Smooth muscle cell (in vitro differentiated cells): ENCODE measurements at regions not wholly inside any gene's neighbourhood (a gene's known extent, or its start where the extent isn't known, plus 50 kb on each side); places are given as distances from the start of the nearest gene placed in this dataset.

Experiments used
- DNase-seq: peaks from one replicate; lab custom pipeline; 2025; ENCODE audit not compliant: unreplicated experiment; lab: John Stamatoyannopoulos, UW
- H2AFZ ChIP-seq: fragments of 200-600 bp; sonication (generic); 2 replicates; pipeline ENCODE4 v1.6.0; 2016; ENCODE audit warnings: antibody characterized with exemption, low read depth, mild to moderate bottlenecking
- H3F3A ChIP-seq: fragments of 200-600 bp; sonication (generic); 2 replicates; pipeline ENCODE4 v1.6.0; 2017; ENCODE audit warnings: antibody characterized with exemption, low read depth
- H3K27ac ChIP-seq: fragments of 200-600 bp; sonication (generic); 2 replicates; pipeline ENCODE4 v1.5.1; 2016; ENCODE audit warnings: low read depth, mild to moderate bottlenecking
- H3K27me3 ChIP-seq: fragments of 200-600 bp; sonication (generic); 2 replicates; pipeline ENCODE4 v1.6.1; 2016; ENCODE audit warnings: low read depth, mild to moderate bottlenecking
- H3K36me3 ChIP-seq: fragments of 200-600 bp; sonication (generic); 2 replicates; pipeline ENCODE4 v1.5.1; 2016; ENCODE audit warnings: low read depth
- H3K4me1 ChIP-seq: fragments of 200-600 bp; sonication (generic); 2 replicates; pipeline ENCODE4 v1.5.1; 2016; ENCODE audit warnings: low read depth
- H3K4me2 ChIP-seq: fragments of 200-600 bp; sonication (generic); 2 replicates; pipeline ENCODE4 v1.6.0; 2016; ENCODE audit warnings: mild to moderate bottlenecking
- H3K4me3 ChIP-seq: fragments of 200-600 bp; sonication (generic); 2 replicates; pipeline ENCODE4 v1.5.1; 2016; ENCODE audit warnings: mild to moderate bottlenecking
- H3K79me2 ChIP-seq: fragments of 200-600 bp; sonication (generic); 2 replicates; pipeline ENCODE4 v1.6.0; 2016; ENCODE audit warnings: low read depth, mild to moderate bottlenecking
- H3K9ac ChIP-seq: fragments of 200-600 bp; sonication (generic); 2 replicates; pipeline ENCODE4 v1.6.0; 2016; ENCODE audit warnings: low read depth
- H3K9me3 ChIP-seq: fragments of 200-600 bp; sonication (generic); replicated peaks from 2 replicates; pipeline ENCODE4 v1.5.1; 2016; ENCODE audit warnings: low read depth
- H4K20me1 ChIP-seq: fragments of 200-600 bp; sonication (generic); 2 replicates; pipeline ENCODE4 v1.6.0; 2016; ENCODE audit warnings: low read depth
- WGBS: methylation state at CpG from one replicate; pipeline ENCODE4 v1.1.7; 2016; ENCODE audit warnings: low lambda C conversion rate; 5-methylcytosine and 5-hydroxymethylcytosine counted together
- TF ChIP-seq, protein P1 (sequence below): fragments of 200-600 bp; sonication (generic); IDR thresholded peaks from 2 replicates; pipeline ENCODE4 v1.5.1; 2017; ENCODE audit warnings: borderline replicate concordance, mild to moderate bottlenecking, antibody characterized with exemption; ENCODE audit not compliant: insufficient read depth, poor library complexity, severe bottlenecking

DNA sequence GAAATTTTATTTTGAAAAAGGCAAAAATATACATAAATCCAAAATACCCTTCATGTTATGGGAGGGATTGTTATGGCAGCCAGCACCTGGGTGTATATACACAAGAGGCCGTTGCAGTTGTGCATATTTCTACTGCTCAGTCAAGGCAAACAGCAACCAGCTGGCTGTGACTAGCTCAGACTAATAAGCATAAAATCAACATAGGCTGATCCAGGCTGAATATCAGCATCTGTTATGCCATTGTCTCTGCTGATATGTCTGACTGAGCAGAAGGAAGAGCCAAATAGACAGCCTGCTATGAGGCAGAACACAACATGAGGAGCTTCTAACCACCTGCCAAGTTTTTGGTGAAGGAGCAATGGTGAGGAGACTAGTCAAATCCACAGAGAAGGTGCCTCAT lies 457.5 kb upstream of the ALCAM start:
- Histone ChIP-seq H3K9ac (no peak overlapping the region), H3K4me2 (peak overlapping the region; percentile 38), H3K4me3 (no peak overlapping the region), H3K36me3 (no peaks in the 10 kb centered on the region), H4K20me1 (no peaks in the 10 kb centered on the region), H3K27me3 (no peaks in the 10 kb centered on the region), H3K9me3 (no peaks in the 10 kb centered on the region), H3F3A (no peaks in the 10 kb centered on the region), H3K79me2 (no peaks in the 10 kb centered on the region), H3K4me1 (peaks cover 10% of the 10 kb centered on the region), H3K27ac (peak overlapping the region; percentile 43), H2AFZ (no peak overlapping the region)
- WGBS = 33% methylated on average over 1 of the region's 1 CpG
- TF ChIP-seq, protein P1, sequence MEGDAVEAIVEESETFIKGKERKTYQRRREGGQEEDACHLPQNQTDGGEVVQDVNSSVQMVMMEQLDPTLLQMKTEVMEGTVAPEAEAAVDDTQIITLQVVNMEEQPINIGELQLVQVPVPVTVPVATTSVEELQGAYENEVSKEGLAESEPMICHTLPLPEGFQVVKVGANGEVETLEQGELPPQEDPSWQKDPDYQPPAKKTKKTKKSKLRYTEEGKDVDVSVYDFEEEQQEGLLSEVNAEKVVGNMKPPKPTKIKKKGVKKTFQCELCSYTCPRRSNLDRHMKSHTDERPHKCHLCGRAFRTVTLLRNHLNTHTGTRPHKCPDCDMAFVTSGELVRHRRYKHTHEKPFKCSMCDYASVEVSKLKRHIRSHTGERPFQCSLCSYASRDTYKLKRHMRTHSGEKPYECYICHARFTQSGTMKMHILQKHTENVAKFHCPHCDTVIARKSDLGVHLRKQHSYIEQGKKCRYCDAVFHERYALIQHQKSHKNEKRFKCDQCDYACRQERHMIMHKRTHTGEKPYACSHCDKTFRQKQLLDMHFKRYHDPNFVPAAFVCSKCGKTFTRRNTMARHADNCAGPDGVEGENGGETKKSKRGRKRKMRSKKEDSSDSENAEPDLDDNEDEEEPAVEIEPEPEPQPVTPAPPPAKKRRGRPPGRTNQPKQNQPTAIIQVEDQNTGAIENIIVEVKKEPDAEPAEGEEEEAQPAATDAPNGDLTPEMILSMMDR = no peak
- no peak for DNase-seq

DNA sequence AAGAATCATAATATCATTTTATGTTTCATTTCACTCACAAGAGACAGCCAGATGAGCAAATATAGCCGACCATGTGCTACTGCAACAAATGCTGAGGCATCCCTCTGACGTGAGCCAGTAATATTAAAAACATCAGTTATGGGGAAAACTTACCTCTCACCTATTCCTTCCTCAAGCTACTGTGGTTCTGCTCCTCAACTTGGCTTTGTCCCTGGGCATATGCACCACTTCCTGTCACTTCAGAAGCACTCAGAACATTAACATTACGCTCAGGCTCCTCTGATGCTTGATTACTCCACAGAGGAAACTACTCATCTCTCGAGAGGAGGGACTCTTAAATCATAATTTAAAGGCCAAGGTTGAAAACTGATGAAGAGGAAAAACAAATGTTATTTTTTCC lies 457.0 kb upstream of the ALCAM start:
- TF ChIP-seq, protein P1 = no peak
- Histone ChIP-seq H4K20me1 (no peaks in the 10 kb centered on the region), H3K9ac (no peak overlapping the region), H3F3A (no peaks in the 10 kb centered on the region), H3K9me3 (no peaks in the 10 kb centered on the region), H3K36me3 (no peaks in the 10 kb centered on the region), H3K79me2 (no peaks in the 10 kb centered on the region), H2AFZ (no peak overlapping the region), H3K4me2 (no peak overlapping the region), H3K4me3 (no peak overlapping the region), H3K4me1 (peaks cover 10% of the 10 kb centered on the region), H3K27me3 (no peaks in the 10 kb centered on the region), H3K27ac (peak overlapping the region; percentile 43)
- DNase-seq = no peak
- WGBS = 97% methylated on average over 4 of the region's 4 CpGs

DNA sequence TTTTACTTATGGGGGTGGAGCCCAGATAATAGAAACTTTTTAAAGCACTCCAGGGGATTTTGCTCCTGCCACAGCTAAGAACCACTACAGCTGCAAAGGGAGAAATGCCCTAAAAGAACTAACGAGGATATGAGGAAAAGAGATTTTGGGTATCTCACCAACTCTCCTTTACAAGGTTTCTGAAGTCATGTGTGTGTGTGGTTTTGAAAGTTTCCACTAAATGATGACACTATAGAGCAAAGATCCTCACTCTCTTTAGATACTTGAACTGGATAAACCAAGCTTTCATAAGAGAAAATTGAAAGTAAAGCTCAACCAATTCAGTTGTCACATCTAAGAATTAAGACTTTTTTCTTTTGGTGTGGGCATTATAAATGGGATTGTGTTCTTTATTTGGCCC lies 455.3 kb upstream of the ALCAM start:
- H3K27ac ChIP-seq = peak overlapping the region; percentile 17

DNA sequence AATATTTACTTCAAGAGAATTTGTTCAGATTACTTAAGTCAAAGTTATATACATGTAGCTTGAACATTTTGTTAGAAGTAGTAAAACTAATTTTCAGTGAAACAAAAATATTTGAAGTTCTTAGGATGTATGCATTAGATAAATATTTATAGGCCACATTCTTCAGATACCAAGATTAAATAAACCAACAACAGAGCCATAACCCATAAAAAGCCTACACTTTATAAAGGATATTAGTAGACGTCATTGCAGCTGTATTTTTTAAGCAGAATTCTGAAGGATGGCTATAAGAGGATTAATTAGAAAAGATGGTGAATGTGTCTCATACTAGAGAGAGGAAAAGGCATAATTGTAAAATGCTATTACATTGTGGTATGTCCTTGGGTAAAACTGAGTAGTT lies 449.7 kb upstream of the ALCAM start:
- no peak for DNase-seq
- H3K4me1 ChIP-seq = peaks cover 3% of the 10 kb centered on the region
- peak overlapping the region; percentile 45 for H2AFZ ChIP-seq
- no peaks in the 10 kb centered on the region for H3K79me2 ChIP-seq
- no peak overlapping the region for H3K4me3 ChIP-seq
- WGBS = 21% methylated on average over 1 of the region's 1 CpG
- TF ChIP-seq, protein P1 = no peak
- no peaks in the 10 kb centered on the region for H3K9me3 ChIP-seq
- H3K27ac ChIP-seq = peak overlapping the region; percentile 68
- no peaks in the 10 kb centered on the region for H4K20me1 ChIP-seq
- H3F3A ChIP-seq = no peaks in the 10 kb centered on the region
- H3K9ac ChIP-seq = no peak overlapping the region
- no peaks in the 10 kb centered on the region for H3K27me3 ChIP-seq
- no peaks in the 10 kb centered on the region for H3K36me3 ChIP-seq
- H3K4me2 ChIP-seq = peak overlapping the region; percentile 32

More for the DNA sequence above, 455.3 kb upstream of the ALCAM start:
- TF ChIP-seq, protein P1 = no peak
- Histone ChIP-seq H2AFZ (peak overlapping the region; percentile 60), H3K27me3 (no peaks in the 10 kb centered on the region), H3K36me3 (no peaks in the 10 kb centered on the region), H3K9me3 (no peaks in the 10 kb centered on the region), H3K9ac (no peak overlapping the region), H4K20me1 (no peaks in the 10 kb centered on the region), H3K4me2 (peak overlapping the region; percentile 65), H3K4me3 (no peak overlapping the region), H3K79me2 (no peaks in the 10 kb centered on the region), H3F3A (no peaks in the 10 kb centered on the region), H3K4me1 (peaks cover 11% of the 10 kb centered on the region)
- DNase-seq = no peak
- WGBS = 21% methylated on average over 1 of the region's 1 CpG
